GM12892 (cell line): ENCODE measurements at regions not wholly inside any gene's neighbourhood (a gene's known extent, or its start where the extent isn't known, plus 50 kb on each side); places are given as distances from the start of the nearest gene placed in this dataset.

Experiments
- POLR2A ChIP-seq: IDR thresholded peaks from 2 replicates; pipeline ENCODE4 v1.6.1; 2011; ENCODE audit warnings: low read depth, low read length, control low read depth
- POLR2AphosphoS5 ChIP-seq: IDR thresholded peaks from 2 replicates; pipeline ENCODE4 v1.6.1; 2011; ENCODE audit warnings: low read depth, low read length, control low read depth
- TAF1 ChIP-seq: IDR thresholded peaks from 2 replicates; pipeline ENCODE4 v1.6.1; 2011; ENCODE audit warnings: low read depth, mild to moderate bottlenecking, control low read depth, low read length, borderline replicate concordance

GRCh38 chr6:90415178-90415577 is 118.5 kb upstream of the BACH2 start:
- TF ChIP-seq POLR2A (no peak), TAF1 (no peak), POLR2AphosphoS5 (no peak)
